Left forelimb (tissue), 1 donor: ENCODE measurements at regions not wholly inside any gene's neighbourhood (a gene's known extent, or its start where the extent isn't known, plus 50 kb on each side); places are given as distances from the start of the nearest gene placed in this dataset.
A peak's percentile ranks its signal among the peaks of the same experiment; 100 is the strongest.

Source experiments
- DNase-seq: peaks from one replicate; pipeline ENCODE4 v3.0.0-alpha.2; 2018; ENCODE audit warnings: low spot score

- DNase-seq = peak; percentile 81
Measured at GRCh38 chr4:128386761-128387599, 99.4 kb upstream of the PGRMC2 start.

- DNase-seq = no peak
Measured at GRCh38 chr4:128385683-128386304, 98.2 kb upstream of the PGRMC2 start.

GRCh38 chr4:128384765-128385598 lies 97.4 kb upstream of the PGRMC2 start:
- no peak for DNase-seq

- no peak for DNase-seq
Measured at GRCh38 chr4:128384091-128384520, 96.5 kb upstream of the PGRMC2 start.

- no peak for DNase-seq
Measured at GRCh38 chr4:128381748-128382559, 94.3 kb upstream of the PGRMC2 start.

- no peak for DNase-seq
Measured at GRCh38 chr4:128380306-128380705, 92.7 kb upstream of the PGRMC2 start.

GRCh38 chr4:128379860-128380259 lies 92.2 kb upstream of the PGRMC2 start:
- DNase-seq = no peak

- no peak for DNase-seq
Measured at GRCh38 chr4:128378668-128379067, 91.1 kb upstream of the PGRMC2 start.

- DNase-seq = no peak
Measured at GRCh38 chr4:128376958-128377357, 89.3 kb upstream of the PGRMC2 start.

- no peak for DNase-seq
Measured at GRCh38 chr4:128376303-128376702, 88.7 kb upstream of the PGRMC2 start.

GRCh38 chr4:128373628-128374027 lies 86.0 kb upstream of the PGRMC2 start:
- DNase-seq = no peak

- DNase-seq = no peak
Measured at GRCh38 chr4:128371876-128372275, 84.3 kb upstream of the PGRMC2 start.

- no peak for DNase-seq
Measured at GRCh38 chr4:128371001-128371777, 83.6 kb upstream of the PGRMC2 start.

- DNase-seq = no peak
Measured at GRCh38 chr4:128366212-128366611, 78.6 kb upstream of the PGRMC2 start.

GRCh38 chr4:128364565-128364964 lies 77.0 kb upstream of the PGRMC2 start:
- DNase-seq = no peak

GRCh38 chr4:128363966-128364365 lies 76.4 kb upstream of the PGRMC2 start:
- no peak for DNase-seq

GRCh38 chr4:128362760-128363159 lies 75.1 kb upstream of the PGRMC2 start:
- no peak for DNase-seq

- DNase-seq = no peak
Measured at GRCh38 chr4:128359422-128359821, 71.8 kb upstream of the PGRMC2 start.

GRCh38 chr4:128358913-128359279 lies 71.3 kb upstream of the PGRMC2 start:
- no peak for DNase-seq

GRCh38 chr4:128358231-128358912 lies 70.8 kb upstream of the PGRMC2 start:
- no peak for DNase-seq
